Fibroblast of the conjunctiva (primary cell): ENCODE measurements at regions not wholly inside any gene's neighbourhood (a gene's known extent, or its start where the extent isn't known, plus 50 kb on each side); places are given as distances from the start of the nearest gene placed in this dataset.
A peak's percentile ranks its signal among the peaks of the same experiment; 100 is the strongest.
"Not testable (repeated sequence)": the region's sequence is repeated elsewhere in the genome, so short reads cannot be mapped to it uniquely, and the experiment has no call there.

Experiments used
- DNase-seq: peaks from one replicate; pipeline ENCODE4 v3.0.0-alpha.2; 2010; ENCODE audit warnings: low read depth

GRCh38 chr1:55298167-55298894 lies 83.2 kb upstream of the USP24 start:
- no peak for DNase-seq

GRCh38 chr1:55296247-55296646 lies 81.1 kb upstream of the USP24 start:
- DNase-seq: not testable (repeated sequence)

GRCh38 chr1:55289614-55290013 lies 74.5 kb upstream of the USP24 start:
- DNase-seq: no peak

GRCh38 chr1:55289042-55289441 lies 73.9 kb upstream of the USP24 start:
- no peak for DNase-seq

- no peak for DNase-seq
These were observed 73.1 kb upstream of the USP24 start for GRCh38 chr1:55288245-55288644.

GRCh38 chr1:55287723-55288122 lies 72.6 kb upstream of the USP24 start:
- DNase-seq: no peak

GRCh38 chr1:55286856-55287602 lies 71.9 kb upstream of the USP24 start:
- no peak for DNase-seq

- no peak for DNase-seq
These were observed 70.7 kb upstream of the USP24 start for GRCh38 chr1:55285834-55286233.

GRCh38 chr1:55284856-55285255 lies 69.7 kb upstream of the USP24 start:
- peak; percentile 48 for DNase-seq

- DNase-seq: no peak
These were observed 66.9 kb upstream of the USP24 start for GRCh38 chr1:55282058-55282457.

GRCh38 chr1:55280731-55281130 lies 65.6 kb upstream of the USP24 start:
- DNase-seq: peak; percentile 23

GRCh38 chr1:55279627-55280026 lies 64.5 kb upstream of the USP24 start:
- DNase-seq: no peak

GRCh38 chr1:55278378-55278777 lies 63.2 kb upstream of the USP24 start:
- DNase-seq: no peak

GRCh38 chr1:55277377-55278130 lies 62.4 kb upstream of the USP24 start:
- peak; percentile 67 for DNase-seq

GRCh38 chr1:55276671-55277376 lies 61.7 kb upstream of the USP24 start:
- no peak for DNase-seq

- no peak for DNase-seq
These were observed 60.8 kb upstream of the USP24 start for GRCh38 chr1:55275941-55276341.

GRCh38 chr1:55275151-55275748 lies 60.1 kb upstream of the USP24 start:
- DNase-seq: no peak

- DNase-seq: no peak
These were observed 57.8 kb upstream of the USP24 start for GRCh38 chr1:55272994-55273393.
